ENCODE measurements at regions not wholly inside any gene's neighbourhood (a gene's known extent, or its start where the extent isn't known, plus 50 kb on each side); places are given as distances from the start of the nearest gene placed in this dataset.

GRCh38 chr3:128555098-128555825 is 62.3 kb upstream of the GATA2 start:
- TF ChIP-seq CTCF (IDR thresholded peaks at IDR 0.05), result no peak
- no peak for TF ChIP-seq POLR2A (IDR thresholded peaks at IDR 0.05)
